ENCODE measurements at regions not wholly inside any gene's neighbourhood (a gene's known extent, or its start where the extent isn't known, plus 50 kb on each side); places are given as distances from the start of the nearest gene placed in this dataset.

- ATAC-seq (replicated peaks in 1 of 4) (peak in 3 of 4 experiments; percentile 37 to 38 (median 38)), DNase-seq (peak in 2 of 35 experiments; percentile 2 to 14)
- H3K27me3 Mint-ChIP-seq = peaks cover 20 to 30% of the 10 kb centered on the region in 2 donors
- ChIA-PET POLR2A (no interaction called here), CTCF (no interaction called here)
- 79% methylated on average over 5 of the region's 9 CpGs for WGBS (ENCODE audit: insufficient coverage)
- peaks cover 0 to 14% of the 10 kb centered on the region in 2 experiments for H3K4me1 ChIP-seq (ENCODE audit: control insufficient read depth in 1 of 2, extremely low read depth in 1 of 2, insufficient read depth in 2 of 2, low read length in 2 of 2)
- peak overlapping the region in 1 of 2 donors; percentile 30 for H3K4me3 ChIP-seq (ENCODE audit: control insufficient read depth in 1 of 2, extremely low read depth in 1 of 2, low read length in 1 of 2)
- no peak overlapping the region for H3K27ac ChIP-seq (ENCODE audit: low read length)
- peaks cover 0 to 56% of the 10 kb centered on the region in 2 experiments for H3K27me3 ChIP-seq (replicated peaks in 1 of 2; ENCODE audit: control insufficient read depth in 2 of 2, extremely low read depth in 1 of 2, insufficient read depth in 2 of 2, low read length in 1 of 2)
- no peaks in the 10 kb centered on the region for H3K9me3 ChIP-seq
- H3K4me1 Mint-ChIP-seq = peaks cover 6 to 20% (median 12%) of the 10 kb centered on the region in 3 donors
- H3K36me3 Mint-ChIP-seq = no peaks in the 10 kb centered on the region
- no peak overlapping the region for H3K27ac Mint-ChIP-seq
- H3K9me3 Mint-ChIP-seq = peaks cover 9 to 19% (median 15%) of the 10 kb centered on the region in 3 donors
- H3K4me3 Mint-ChIP-seq = peak overlapping the region in 2 of 3 donors; percentile 29 to 46
- H3K36me3 ChIP-seq (ENCODE audit: control insufficient read depth in 2 of 2, extremely low read depth in 1 of 2, insufficient read depth in 1 of 2, low read length in 1 of 2) = no peaks in the 10 kb centered on the region
These were observed 92.0 kb upstream of the CDH5 start for GRCh38 chr16:66274335-66275110.

GRCh38 chr16:66273644-66274334 lies 92.7 kb upstream of the CDH5 start:
- Mint-ChIP-seq H3K27ac (no peak overlapping the region), H3K4me3 (no peak overlapping the region), H3K9me3 (peaks cover 6 to 12% (median 10%) of the 10 kb centered on the region in 3 donors), H3K36me3 (no peaks in the 10 kb centered on the region), H3K4me1 (peaks cover 6 to 20% (median 14%) of the 10 kb centered on the region in 3 donors), H3K27me3 (peaks cover 18 to 32% of the 10 kb centered on the region in 2 donors)
- no peaks in the 10 kb centered on the region for H3K9me3 ChIP-seq
- peaks cover 0 to 14% of the 10 kb centered on the region in 2 experiments for H3K4me1 ChIP-seq (ENCODE audit: control insufficient read depth in 1 of 2, extremely low read depth in 1 of 2, insufficient read depth in 2 of 2, low read length in 2 of 2)
- DNase-seq (peak in 1 of 35 experiments; percentile 3), ATAC-seq (replicated peaks in 1 of 4) (no peak)
- WGBS (ENCODE audit: insufficient coverage) = 81% methylated on average over 7 of the region's 8 CpGs
- H3K27ac ChIP-seq (ENCODE audit: low read length) = no peak overlapping the region
- peaks cover 0 to 56% of the 10 kb centered on the region in 2 experiments for H3K27me3 ChIP-seq (replicated peaks in 1 of 2; ENCODE audit: control insufficient read depth in 2 of 2, extremely low read depth in 1 of 2, insufficient read depth in 2 of 2, low read length in 1 of 2)
- POLR2A ChIA-PET = no interaction called here
- CTCF ChIA-PET = no interaction called here
- H3K4me3 ChIP-seq (ENCODE audit: control insufficient read depth in 1 of 2, extremely low read depth in 1 of 2, low read length in 1 of 2) = no peak overlapping the region
- H3K36me3 ChIP-seq (ENCODE audit: control insufficient read depth in 2 of 2, extremely low read depth in 1 of 2, insufficient read depth in 1 of 2, low read length in 1 of 2) = no peaks in the 10 kb centered on the region

- no peak for DNase-seq
- Mint-ChIP-seq H3K9me3 (peaks cover 4 to 9% (median 7%) of the 10 kb centered on the region in 3 donors), H3K27ac (no peak overlapping the region), H3K4me1 (peaks cover 6 to 20% (median 14%) of the 10 kb centered on the region in 3 donors), H3K27me3 (peaks cover 18 to 30% of the 10 kb centered on the region in 2 donors), H3K36me3 (no peaks in the 10 kb centered on the region), H3K4me3 (no peak overlapping the region)
- peaks cover 0 to 50% of the 10 kb centered on the region in 2 experiments for H3K27me3 ChIP-seq (replicated peaks in 1 of 2; ENCODE audit: control insufficient read depth in 2 of 2, extremely low read depth in 1 of 2, insufficient read depth in 2 of 2, low read length in 1 of 2)
- no peak overlapping the region for H3K27ac ChIP-seq (ENCODE audit: low read length)
- H3K9me3 ChIP-seq = no peaks in the 10 kb centered on the region
- CTCF ChIA-PET = no interaction called here
- POLR2A ChIA-PET = no interaction called here
- no peak for ATAC-seq (replicated peaks in 1 of 4)
- peaks cover 0 to 14% of the 10 kb centered on the region in 2 experiments for H3K4me1 ChIP-seq (ENCODE audit: control insufficient read depth in 1 of 2, extremely low read depth in 1 of 2, insufficient read depth in 2 of 2, low read length in 2 of 2)
- H3K36me3 ChIP-seq (ENCODE audit: control insufficient read depth in 2 of 2, extremely low read depth in 1 of 2, insufficient read depth in 1 of 2, low read length in 1 of 2) = no peaks in the 10 kb centered on the region
- WGBS (ENCODE audit: insufficient coverage) = 76% methylated on average over 4 of the region's 4 CpGs
- H3K4me3 ChIP-seq (ENCODE audit: control insufficient read depth in 1 of 2, extremely low read depth in 1 of 2, low read length in 1 of 2) = no peak overlapping the region
These were observed 93.4 kb upstream of the CDH5 start for GRCh38 chr16:66273053-66273452.

- no peak overlapping the region for H3K27ac ChIP-seq (ENCODE audit: low read length)
- no peak overlapping the region for H3K4me3 Mint-ChIP-seq
- POLR2A ChIA-PET = no interaction called here
- H3K27ac Mint-ChIP-seq = no peak overlapping the region
- H3K27me3 Mint-ChIP-seq = peaks cover 18 to 36% of the 10 kb centered on the region in 2 donors
- no peak overlapping the region for H3K4me3 ChIP-seq (ENCODE audit: control insufficient read depth in 1 of 2, extremely low read depth in 1 of 2, low read length in 1 of 2)
- peaks cover 0 to 48% of the 10 kb centered on the region in 2 experiments for H3K27me3 ChIP-seq (replicated peaks in 1 of 2; ENCODE audit: control insufficient read depth in 2 of 2, extremely low read depth in 1 of 2, insufficient read depth in 2 of 2, low read length in 1 of 2)
- WGBS (ENCODE audit: insufficient coverage) = 61% methylated on average over 2 of the region's 6 CpGs
- no peaks in the 10 kb centered on the region for H3K36me3 Mint-ChIP-seq
- H3K9me3 Mint-ChIP-seq = peaks cover 4 to 9% (median 7%) of the 10 kb centered on the region in 3 donors
- peaks cover 6 to 20% (median 14%) of the 10 kb centered on the region in 3 donors for H3K4me1 Mint-ChIP-seq
- DNase-seq = no peak
- CTCF ChIA-PET = no interaction called here
- H3K4me1 ChIP-seq (ENCODE audit: control insufficient read depth in 1 of 2, extremely low read depth in 1 of 2, insufficient read depth in 2 of 2, low read length in 2 of 2) = peaks cover 0 to 14% of the 10 kb centered on the region in 2 experiments
- H3K9me3 ChIP-seq = no peaks in the 10 kb centered on the region
- no peaks in the 10 kb centered on the region for H3K36me3 ChIP-seq (ENCODE audit: control insufficient read depth in 2 of 2, extremely low read depth in 1 of 2, insufficient read depth in 1 of 2, low read length in 1 of 2)
- no peak for ATAC-seq (replicated peaks in 1 of 4)
These were observed 94.0 kb upstream of the CDH5 start for GRCh38 chr16:66272461-66272860.

GRCh38 chr16:66271074-66272060 lies 95.1 kb upstream of the CDH5 start:
- H3K4me3 ChIP-seq (ENCODE audit: control insufficient read depth in 1 of 2, extremely low read depth in 1 of 2, low read length in 1 of 2) = no peak overlapping the region
- H3K27me3 Mint-ChIP-seq = peaks cover 22 to 44% of the 10 kb centered on the region in 2 donors
- no peak for ATAC-seq (replicated peaks in 1 of 4)
- no peaks in the 10 kb centered on the region for H3K36me3 Mint-ChIP-seq
- no peak overlapping the region for H3K27ac Mint-ChIP-seq
- peaks cover 11 to 26% (median 18%) of the 10 kb centered on the region in 3 donors for H3K4me1 Mint-ChIP-seq
- no peaks in the 10 kb centered on the region for H3K9me3 ChIP-seq
- H3K4me1 ChIP-seq (ENCODE audit: control insufficient read depth in 1 of 2, extremely low read depth in 1 of 2, insufficient read depth in 2 of 2, low read length in 2 of 2) = peaks cover 0 to 14% of the 10 kb centered on the region in 2 experiments
- peak overlapping the region in 1 of 3 donors; percentile 20 for H3K4me3 Mint-ChIP-seq
- no peak overlapping the region for H3K27ac ChIP-seq (ENCODE audit: low read length)
- peaks cover 4 to 8% (median 7%) of the 10 kb centered on the region in 3 donors for H3K9me3 Mint-ChIP-seq
- ChIA-PET CTCF (interaction anchor here (0.6 to 0.8 kb wide), 3 partner anchors 43 to 995 kb away, joined by 3 to 4 read pairs (median 3); no protein-coding TSS in a partner anchor), POLR2A (no interaction called here)
- H3K27me3 ChIP-seq (replicated peaks in 1 of 2; ENCODE audit: control insufficient read depth in 2 of 2, extremely low read depth in 1 of 2, insufficient read depth in 2 of 2, low read length in 1 of 2) = peaks cover 0 to 55% of the 10 kb centered on the region in 2 experiments
- DNase-seq = no peak
- 80% methylated on average over 8 of the region's 14 CpGs for WGBS (ENCODE audit: insufficient coverage)
- no peaks in the 10 kb centered on the region for H3K36me3 ChIP-seq (ENCODE audit: control insufficient read depth in 2 of 2, extremely low read depth in 1 of 2, insufficient read depth in 1 of 2, low read length in 1 of 2)

Data from T-cell (primary cell).